GM18951 (cell line): ENCODE measurements at regions not wholly inside any gene's neighbourhood (a gene's known extent, or its start where the extent isn't known, plus 50 kb on each side); places are given as distances from the start of the nearest gene placed in this dataset.

Experiments
- POLR2A ChIP-seq: IDR thresholded peaks from 4 replicates; pipeline ENCODE4 v1.6.1; 2011; ENCODE audit warnings: mild to moderate bottlenecking; ENCODE audit not compliant: insufficient read length, insufficient read depth; ENCODE audit errors: extremely low read depth
- in situ Hi-C: fragments of 300-500 bp; cut with MboI; formaldehyde crosslinking; loops from one replicate; pipeline ENCODE4 v1.12.0; 2022; ENCODE audit warnings: low sequenced_read_pairs, mixed read lengths, inconsistent platforms; ENCODE audit not compliant: unreplicated experiment

DNA sequence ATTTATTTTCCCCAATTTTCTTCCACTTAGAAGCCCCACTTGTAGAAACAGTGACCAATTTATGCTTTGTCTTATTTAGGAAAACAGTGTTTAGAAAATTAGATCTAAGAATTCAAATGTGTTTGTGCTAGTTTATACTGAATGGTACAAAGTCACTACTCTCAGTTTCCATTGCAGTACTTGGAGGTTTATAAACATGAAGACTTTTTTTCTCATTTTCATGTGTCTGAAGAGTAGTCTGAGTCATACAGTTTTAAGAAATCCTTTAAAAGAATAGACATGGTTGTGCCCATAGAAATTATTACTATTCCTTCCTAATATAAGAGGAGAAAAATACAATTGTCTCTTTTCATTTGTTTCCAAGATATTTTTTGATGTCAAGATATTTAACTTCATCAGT, 458.7 kb downstream of the NAF1 start:
- TF ChIP-seq POLR2A, result no peak
- in situ Hi-C loops, result no loop called here

DNA sequence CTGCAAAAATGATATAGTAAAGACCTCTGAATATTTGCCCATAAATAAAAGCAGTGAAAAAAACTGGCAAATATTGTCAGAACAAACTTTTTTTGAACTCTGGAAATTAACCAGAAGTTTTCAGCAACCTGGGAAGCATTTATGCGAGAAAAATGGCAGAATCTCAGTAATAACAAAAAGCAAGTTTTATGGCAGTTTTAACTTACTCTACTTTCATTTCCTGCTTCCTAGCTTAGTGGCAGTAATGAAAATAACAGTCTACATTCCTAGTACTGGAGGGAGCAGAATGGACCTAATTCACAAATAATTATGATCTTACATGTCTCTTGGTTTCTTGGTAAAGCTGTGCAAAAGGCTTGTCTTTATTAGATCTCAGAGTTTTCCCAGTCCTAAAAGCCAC, 460.1 kb downstream of the NAF1 start:
- TF ChIP-seq POLR2A, result no peak
- in situ Hi-C loops, result no loop called here

DNA sequence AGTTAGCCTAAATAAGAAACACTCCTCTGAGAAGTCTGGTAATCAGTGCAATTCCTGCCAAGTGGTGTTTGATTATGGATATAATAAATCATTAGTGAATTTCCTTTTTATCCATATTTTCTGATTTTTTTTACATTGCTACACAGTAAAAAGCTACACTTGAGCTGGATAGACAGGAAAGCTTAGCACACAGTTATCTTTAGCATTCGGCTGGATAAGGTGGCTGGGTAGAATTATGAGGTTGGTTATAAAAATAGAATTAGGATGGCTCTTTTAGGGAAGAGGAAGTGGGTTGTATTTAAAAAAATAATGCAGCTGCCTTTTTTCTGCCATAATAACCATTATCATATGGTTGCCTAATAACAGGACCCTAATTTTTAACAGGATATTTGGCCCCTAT, 460.6 kb downstream of the NAF1 start:
- in situ Hi-C loops, result no loop called here
- TF ChIP-seq POLR2A, result no peak

DNA sequence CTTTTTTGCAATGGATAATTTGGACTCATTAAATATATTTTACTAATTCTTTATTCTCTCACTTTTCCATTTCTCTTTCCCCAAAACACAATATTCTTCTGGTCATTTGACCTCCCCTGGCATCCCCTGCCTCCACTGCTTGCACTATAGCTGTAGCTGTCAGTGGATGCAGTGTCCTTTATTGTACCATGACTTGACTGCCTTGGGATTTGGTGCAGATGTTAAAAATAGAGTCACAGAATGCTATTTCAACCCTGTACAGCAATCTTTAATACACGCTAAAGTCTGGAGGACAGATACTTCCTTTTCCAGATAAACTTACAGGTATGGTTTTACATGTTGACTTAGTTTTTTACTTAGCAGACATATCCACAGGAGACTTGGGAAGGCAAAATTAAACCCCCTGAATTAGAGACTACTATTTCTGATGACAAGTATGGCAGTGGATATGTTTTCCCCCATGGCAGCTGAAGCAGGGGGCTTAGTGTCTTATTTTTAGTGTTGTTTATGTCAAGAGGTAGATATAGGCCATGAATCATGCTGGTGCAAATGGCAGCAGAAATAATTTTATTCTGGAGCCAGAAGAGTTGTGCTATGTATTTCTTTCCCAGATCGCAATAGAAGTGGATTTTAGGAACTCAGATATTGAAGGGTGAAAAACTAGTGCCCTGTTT, 461.4 kb downstream of the NAF1 start:
- no peak for TF ChIP-seq POLR2A
- in situ Hi-C loops, result no loop called here

DNA sequence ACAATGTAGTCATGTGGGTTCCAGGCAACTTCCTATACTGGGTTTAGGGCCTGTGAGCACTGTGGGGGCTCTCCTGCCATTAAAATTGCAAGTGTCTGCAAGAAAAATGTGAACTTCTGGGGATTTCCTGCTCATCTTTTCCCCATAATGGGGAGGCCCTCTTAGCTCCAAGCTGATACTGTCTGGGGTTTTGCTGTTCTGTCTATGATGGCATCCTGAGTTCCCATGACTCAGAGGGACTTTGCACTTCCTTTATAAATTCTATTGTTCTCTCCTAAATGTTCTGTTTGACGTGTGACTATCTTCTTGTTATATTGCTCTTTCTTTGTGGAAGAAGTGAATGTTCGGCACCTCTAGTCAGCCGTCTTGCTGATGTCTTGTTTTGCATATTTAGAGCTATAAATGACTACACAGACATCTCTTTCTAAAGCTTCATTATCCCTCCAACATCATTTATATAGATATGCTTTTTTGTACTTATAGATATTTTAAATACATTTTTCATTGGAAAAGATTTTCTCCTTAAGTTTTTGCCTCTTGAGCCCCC, 465.8 kb downstream of the NAF1 start:
- no peak for TF ChIP-seq POLR2A
- in situ Hi-C loops, result no loop called here

DNA sequence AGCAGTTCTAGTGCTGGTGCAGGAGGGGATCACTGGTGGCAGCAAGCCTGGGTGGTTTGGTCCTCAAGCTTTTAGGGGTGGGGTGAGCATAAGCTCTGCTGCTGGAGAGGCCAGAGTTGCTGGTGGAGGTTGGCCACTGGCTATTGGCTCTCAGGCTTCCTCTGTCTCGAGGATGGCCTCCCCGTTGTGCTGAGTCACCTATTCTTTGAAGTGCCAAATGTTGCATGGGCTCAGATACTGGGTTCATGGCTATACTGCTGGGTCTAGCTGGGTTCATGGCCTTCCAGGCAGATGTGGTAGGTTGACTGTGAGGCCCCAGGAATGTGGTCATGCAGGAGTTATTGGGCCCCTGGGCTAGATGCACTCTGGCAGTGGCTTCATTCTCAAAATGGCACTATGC, 466.3 kb downstream of the NAF1 start:
- no peak for TF ChIP-seq POLR2A

DNA sequence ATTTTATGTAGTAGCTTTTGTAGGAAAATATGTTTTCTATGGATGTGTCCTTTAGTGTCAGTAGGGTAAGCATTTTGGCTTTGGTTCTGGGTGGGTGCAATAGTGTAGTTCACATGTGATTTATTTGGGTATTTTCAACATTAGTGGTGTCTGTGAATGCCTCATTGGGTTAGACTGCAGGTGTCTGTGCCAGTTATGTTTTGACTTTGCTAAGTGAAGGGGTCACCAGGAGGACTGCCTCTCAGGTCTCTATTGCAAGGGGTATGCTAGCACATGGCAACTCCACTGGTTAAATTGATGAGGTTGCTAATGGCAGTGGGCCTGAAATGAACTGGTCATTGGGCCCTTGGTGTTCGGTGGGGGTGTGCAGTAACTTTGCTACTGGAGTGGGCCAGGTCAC, 467.1 kb downstream of the NAF1 start:
- in situ Hi-C loops, result no loop called here
- TF ChIP-seq POLR2A, result no peak

More for the DNA sequence above, 466.3 kb downstream of the NAF1 start:
- in situ Hi-C loops, result no loop called here

DNA sequence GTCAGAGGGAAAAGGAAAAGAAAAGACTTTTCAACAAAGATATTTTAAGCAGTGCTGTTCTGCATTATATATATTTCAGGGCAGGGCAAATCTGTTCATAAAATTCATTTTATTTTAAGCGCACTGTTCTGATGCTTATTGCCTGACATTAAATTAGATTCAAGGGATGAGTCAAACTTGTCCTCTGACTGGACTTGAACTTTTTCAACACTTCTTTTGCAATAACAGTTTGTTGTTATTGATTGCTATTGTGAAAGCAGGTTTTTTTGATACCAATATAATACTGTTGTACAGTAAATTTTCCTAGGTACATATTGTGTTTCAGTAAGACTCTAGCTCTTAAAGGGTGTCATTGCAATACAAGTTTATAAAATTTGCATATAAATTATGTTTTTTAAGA, 481.3 kb downstream of the NAF1 start:
- in situ Hi-C loops, result no loop called here

DNA sequence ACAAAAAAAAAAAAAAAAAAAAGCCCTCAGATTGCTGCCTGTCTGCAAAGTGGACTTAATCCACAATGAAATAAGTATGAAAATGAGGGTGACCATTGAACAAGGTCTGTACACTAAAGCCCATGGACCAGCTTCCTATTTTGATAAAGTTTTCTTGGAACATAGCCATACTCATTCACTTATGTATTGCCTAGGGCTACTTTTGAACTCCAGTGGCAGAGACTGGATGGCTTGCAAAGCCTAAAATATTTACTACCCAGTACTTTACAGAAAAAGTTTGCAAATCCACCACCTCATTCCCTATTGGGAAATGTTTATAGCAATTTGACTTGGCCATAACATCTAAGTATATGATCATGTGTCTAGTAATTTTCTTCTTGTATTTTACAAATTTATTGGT, 481.7 kb downstream of the NAF1 start:
- no peak for TF ChIP-seq POLR2A
- in situ Hi-C loops, result no loop called here

More for the DNA sequence above, 481.3 kb downstream of the NAF1 start:
- no peak for TF ChIP-seq POLR2A

DNA sequence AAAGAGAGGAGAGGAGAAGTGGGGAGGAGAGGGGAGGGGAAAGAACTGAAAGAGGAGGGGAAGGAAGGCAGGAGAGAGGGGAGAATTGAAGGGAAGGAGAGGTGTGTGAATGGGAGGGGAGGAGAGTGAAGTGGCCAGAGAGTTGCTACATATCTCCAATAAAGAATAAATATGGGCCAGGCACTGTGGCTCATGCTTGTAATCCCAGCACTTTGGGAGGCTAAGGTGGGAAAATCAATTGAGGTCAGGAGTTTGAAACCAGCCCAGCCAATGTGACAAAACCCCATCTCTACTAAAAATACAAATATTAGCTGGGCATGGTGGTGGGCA, 482.4 kb downstream of the NAF1 start:
- in situ Hi-C loops, result no loop called here
- TF ChIP-seq POLR2A, result no peak

DNA sequence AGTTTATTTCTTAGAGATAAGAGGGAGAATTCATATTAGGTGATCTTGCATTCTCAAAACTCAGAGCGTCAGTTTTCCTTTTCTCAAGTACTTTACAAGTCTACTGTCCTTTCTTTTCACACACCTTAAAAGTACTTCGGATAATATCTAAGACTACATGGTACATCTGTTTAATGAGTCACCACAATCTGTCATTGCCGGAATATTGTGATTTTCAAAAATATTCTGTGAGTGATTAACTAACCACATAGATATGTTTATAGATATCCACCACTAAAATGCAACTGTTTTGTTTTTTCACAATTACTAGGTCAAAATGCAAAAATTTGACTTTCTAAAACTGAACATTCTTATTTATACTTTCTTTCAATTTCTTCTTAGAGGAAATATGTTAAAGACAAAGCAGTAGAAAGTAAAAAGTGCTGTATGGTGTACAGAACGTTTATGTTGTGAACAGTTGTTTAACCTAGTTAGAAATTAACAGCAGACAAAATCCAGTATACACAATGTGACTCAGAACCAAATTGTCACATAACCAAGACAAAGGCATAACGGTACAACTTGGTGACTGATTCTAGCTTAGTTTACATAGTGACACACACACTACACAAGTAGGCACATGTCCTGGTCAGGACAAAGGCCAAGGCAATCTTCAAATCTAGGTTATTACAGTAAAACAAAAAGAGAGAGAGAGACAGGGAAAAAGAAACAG, 482.9 kb downstream of the NAF1 start:
- in situ Hi-C loops, result no loop called here
- TF ChIP-seq POLR2A, result no peak

DNA sequence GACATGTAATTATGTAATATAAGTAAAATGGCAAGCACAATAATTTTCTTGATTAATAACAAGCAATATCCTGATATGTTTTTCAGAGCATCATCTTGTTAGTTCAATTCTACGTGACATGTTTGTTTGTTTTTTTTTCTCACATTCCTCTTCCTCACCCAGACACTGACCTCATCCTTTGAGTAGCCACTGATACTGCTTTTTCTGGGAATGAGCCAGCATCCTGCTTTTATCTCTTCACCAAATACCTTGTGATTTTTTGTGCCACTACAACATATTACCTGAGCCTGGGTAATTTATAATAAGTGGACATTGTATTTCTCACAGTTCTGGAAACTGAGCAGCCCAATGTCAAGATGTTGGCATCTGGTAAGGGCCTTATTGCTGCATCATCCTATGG, 484.0 kb downstream of the NAF1 start:
- in situ Hi-C loops, result no loop called here
- TF ChIP-seq POLR2A, result no peak

DNA sequence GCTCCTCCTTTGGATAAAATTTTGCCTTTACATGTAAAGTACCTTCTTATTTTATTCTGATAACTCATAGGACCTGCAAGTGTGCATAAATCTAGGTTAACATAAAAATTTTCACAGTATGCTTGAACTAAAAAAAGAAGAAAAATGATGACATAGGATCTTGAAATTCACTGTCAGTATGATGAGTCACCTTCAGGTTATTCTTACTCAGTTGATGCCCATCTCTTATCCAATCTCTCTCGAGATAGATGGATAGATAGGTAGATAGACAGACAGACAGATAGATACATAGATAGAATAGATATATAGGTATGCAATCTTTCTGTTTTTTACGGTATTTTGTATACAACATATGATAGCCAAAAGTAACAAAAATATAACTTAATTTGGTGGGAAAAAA, 485.5 kb downstream of the NAF1 start:
- TF ChIP-seq POLR2A, result no peak

DNA sequence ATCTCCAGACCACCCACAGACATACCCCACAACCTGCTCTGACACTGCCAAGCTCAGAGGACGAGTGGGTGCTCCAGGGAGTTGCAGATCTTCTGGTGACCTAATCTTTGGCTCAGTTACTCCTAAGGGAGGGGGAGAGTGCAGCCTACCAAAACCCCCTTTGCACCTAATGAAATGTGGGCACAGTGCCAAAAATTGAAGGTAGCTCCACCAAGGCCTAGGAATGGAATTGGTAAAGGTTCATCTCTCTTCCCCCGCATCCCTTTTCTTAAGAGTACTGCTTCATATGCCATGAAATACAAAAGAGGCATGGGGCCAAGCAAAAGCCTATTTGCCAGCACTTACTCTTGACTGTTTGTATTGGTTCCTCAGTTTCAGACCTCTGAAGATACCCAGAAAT, 491.0 kb downstream of the NAF1 start:
- in situ Hi-C loops, result no loop called here
- no peak for TF ChIP-seq POLR2A

More for the DNA sequence above, 485.5 kb downstream of the NAF1 start:
- in situ Hi-C loops, result no loop called here
